KMS-11 (cell line): ENCODE measurements at regions not wholly inside any gene's neighbourhood (a gene's known extent, or its start where the extent isn't known, plus 50 kb on each side); places are given as distances from the start of the nearest gene placed in this dataset.

Experiments used
- H2AFZ ChIP-seq: fragments of 200-600 bp; sonication (generic); 2 replicates; pipeline ENCODE4 v1.6.1; 2016; ENCODE audit warnings: antibody characterized with exemption, mixed run types, low read depth
- H3K27ac ChIP-seq: fragments of 200-600 bp; sonication (generic); 2 replicates; pipeline ENCODE4 v1.6.1; 2016; ENCODE audit warnings: mild to moderate bottlenecking, mixed run types
- H3K27me3 ChIP-seq: fragments of 200-600 bp; sonication (generic); 2 replicates; pipeline ENCODE4 v1.6.1; 2017; ENCODE audit warnings: mild to moderate bottlenecking, low read depth, mixed run types, moderate library complexity; ENCODE audit not compliant: insufficient read depth
- H3K36me3 ChIP-seq: fragments of 200-600 bp; sonication (generic); 2 replicates; pipeline ENCODE4 v1.6.1; 2017; ENCODE audit warnings: mild to moderate bottlenecking, mixed run types; ENCODE audit not compliant: insufficient read depth
- H3K4me1 ChIP-seq: fragments of 200-600 bp; sonication (generic); 2 replicates; pipeline ENCODE4 v1.6.1; 2016; ENCODE audit warnings: mild to moderate bottlenecking, low read depth, mixed run types; ENCODE audit not compliant: poor library complexity, severe bottlenecking
- H3K4me2 ChIP-seq: fragments of 200-600 bp; sonication (generic); 2 replicates; pipeline ENCODE4 v1.7.0; 2016; ENCODE audit warnings: mild to moderate bottlenecking, mixed run types
- H3K4me3 ChIP-seq: fragments of 200-600 bp; sonication (generic); IDR thresholded peaks from 2 replicates; pipeline ENCODE4 v1.6.1; 2017; ENCODE audit warnings: low read depth, low read length, mixed read lengths; ENCODE audit not compliant: insufficient read depth
- H3K79me2 ChIP-seq: fragments of 200-600 bp; sonication (generic); 2 replicates; pipeline ENCODE4 v1.6.1; 2016; ENCODE audit warnings: low read depth, mixed run types; ENCODE audit not compliant: insufficient read depth
- H3K9ac ChIP-seq: fragments of 200-600 bp; sonication (generic); 2 replicates; pipeline ENCODE4 v1.6.1; 2016; ENCODE audit warnings: mild to moderate bottlenecking, mixed run types
- H4K20me1 ChIP-seq: fragments of 200-600 bp; sonication (generic); 2 replicates; pipeline ENCODE4 v1.6.1; 2016; ENCODE audit warnings: mild to moderate bottlenecking, mixed run types; ENCODE audit not compliant: insufficient read depth
- TF ChIP-seq, protein P1 (sequence below): fragments of 200-600 bp; sonication (generic); conservative IDR thresholded peaks from 2 replicates; pipeline ENCODE4 v1.6.1; 2017; ENCODE audit warnings: low read depth, mild to moderate bottlenecking, antibody characterized with exemption, low read length, moderate library complexity, mixed read lengths

DNA sequence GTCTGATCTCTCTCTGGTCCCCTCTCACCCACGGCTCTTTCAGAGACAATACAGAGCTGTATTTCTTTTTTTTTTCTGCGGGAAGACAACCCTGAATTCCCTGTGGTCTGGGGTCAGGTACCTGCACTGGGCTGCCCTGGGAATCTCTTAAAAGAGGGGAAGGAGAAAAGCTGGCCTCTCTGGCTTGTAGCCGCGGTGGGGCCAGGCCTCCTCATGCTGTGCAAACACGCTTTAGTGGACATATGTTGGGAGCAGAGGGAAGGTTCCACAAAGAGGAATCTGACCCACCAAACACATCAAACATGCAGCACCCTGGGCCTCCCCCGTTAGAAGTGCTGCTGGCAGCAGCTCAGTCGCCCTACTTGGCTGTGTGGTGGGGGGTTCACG lies 143.7 kb upstream of the ZFHX3 start:
- no peak overlapping the region for H3K4me2 ChIP-seq
- no peak overlapping the region for H3K4me3 ChIP-seq
- H3K27me3 ChIP-seq, result no peaks in the 10 kb centered on the region
- no peaks in the 10 kb centered on the region for H4K20me1 ChIP-seq
- no peaks in the 10 kb centered on the region for H3K79me2 ChIP-seq
- H3K36me3 ChIP-seq, result no peaks in the 10 kb centered on the region
- no peaks in the 10 kb centered on the region for H3K4me1 ChIP-seq
- no peak overlapping the region for H2AFZ ChIP-seq
- H3K9ac ChIP-seq, result no peak overlapping the region
- no peak overlapping the region for H3K27ac ChIP-seq
- TF ChIP-seq, protein P1, sequence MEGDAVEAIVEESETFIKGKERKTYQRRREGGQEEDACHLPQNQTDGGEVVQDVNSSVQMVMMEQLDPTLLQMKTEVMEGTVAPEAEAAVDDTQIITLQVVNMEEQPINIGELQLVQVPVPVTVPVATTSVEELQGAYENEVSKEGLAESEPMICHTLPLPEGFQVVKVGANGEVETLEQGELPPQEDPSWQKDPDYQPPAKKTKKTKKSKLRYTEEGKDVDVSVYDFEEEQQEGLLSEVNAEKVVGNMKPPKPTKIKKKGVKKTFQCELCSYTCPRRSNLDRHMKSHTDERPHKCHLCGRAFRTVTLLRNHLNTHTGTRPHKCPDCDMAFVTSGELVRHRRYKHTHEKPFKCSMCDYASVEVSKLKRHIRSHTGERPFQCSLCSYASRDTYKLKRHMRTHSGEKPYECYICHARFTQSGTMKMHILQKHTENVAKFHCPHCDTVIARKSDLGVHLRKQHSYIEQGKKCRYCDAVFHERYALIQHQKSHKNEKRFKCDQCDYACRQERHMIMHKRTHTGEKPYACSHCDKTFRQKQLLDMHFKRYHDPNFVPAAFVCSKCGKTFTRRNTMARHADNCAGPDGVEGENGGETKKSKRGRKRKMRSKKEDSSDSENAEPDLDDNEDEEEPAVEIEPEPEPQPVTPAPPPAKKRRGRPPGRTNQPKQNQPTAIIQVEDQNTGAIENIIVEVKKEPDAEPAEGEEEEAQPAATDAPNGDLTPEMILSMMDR, result no peak

DNA sequence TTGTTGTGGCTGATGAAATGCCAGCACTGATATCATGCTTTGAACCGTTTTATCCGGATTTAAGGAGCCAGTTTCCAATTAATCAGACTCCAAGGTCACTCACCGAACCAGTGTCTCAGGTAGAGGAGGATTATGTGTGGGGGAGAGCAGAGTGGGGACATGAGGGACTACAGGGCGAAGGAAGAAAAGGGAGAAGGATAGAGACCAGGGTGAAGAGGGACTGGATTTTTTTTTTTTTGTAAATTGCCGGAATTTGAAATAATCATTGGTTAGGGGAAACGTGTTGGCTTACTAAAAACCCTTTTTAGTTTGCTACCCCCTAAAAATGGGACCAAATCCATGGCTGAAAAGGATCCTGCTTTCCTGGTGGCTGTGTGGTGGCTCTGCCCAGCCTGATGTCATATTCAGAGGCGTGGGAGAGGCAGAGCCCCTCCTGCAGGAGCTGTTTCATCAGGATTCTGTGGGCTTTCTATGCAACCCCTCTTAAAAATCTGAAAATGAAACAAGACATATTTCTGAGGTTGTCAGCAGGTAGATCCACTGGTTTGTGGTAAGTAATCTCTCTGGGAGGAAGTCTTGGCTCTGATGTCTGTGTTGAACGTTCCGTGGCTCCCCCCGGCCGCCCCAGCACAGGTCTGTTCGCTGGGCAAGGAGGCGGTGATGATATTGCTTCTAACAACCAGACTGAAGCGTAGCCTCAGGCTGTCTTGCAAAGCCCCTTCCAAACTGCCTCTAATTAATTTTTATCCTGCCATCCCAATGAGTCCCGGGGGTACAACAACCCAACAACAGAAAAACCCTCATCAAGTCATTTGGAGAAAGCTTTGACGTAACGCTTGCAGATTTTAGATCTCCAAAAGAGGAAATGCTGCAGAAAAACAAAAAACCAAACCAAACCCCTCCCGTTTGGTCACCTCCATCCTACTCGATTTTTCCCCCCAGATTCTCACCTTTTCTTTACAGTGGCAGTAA lies 143.0 kb upstream of the ZFHX3 start:
- Histone ChIP-seq H3K36me3 (no peaks in the 10 kb centered on the region), H4K20me1 (no peaks in the 10 kb centered on the region), H3K27me3 (no peaks in the 10 kb centered on the region), H3K27ac (no peak overlapping the region), H3K4me3 (no peak overlapping the region), H2AFZ (no peak overlapping the region), H3K9ac (no peak overlapping the region), H3K4me2 (no peak overlapping the region), H3K79me2 (no peaks in the 10 kb centered on the region), H3K4me1 (no peaks in the 10 kb centered on the region)
- TF ChIP-seq, protein P1, result no peak

DNA sequence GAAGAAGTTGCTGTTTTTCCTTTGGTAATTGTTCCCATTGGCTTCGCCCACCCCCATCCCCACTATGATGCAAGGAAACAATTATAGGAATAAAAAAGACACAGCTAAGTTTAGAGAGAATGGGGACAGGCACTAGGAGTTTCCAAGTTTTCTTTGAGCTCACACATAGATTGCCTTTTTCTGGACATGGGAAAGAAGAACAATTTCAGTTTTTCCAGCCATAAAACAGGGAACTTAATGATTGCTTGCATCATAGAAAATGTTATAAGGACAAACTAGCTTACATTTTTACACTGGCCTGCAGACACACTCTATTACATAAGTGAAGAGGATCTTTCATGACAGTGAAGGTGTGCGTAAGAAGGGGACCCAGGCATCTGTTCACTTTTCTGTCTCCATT lies 142.3 kb upstream of the ZFHX3 start:
- H3K36me3 ChIP-seq, result no peaks in the 10 kb centered on the region
- TF ChIP-seq, protein P1, result no peak
- no peak overlapping the region for H2AFZ ChIP-seq
- no peaks in the 10 kb centered on the region for H3K4me1 ChIP-seq
- H3K9ac ChIP-seq, result no peak overlapping the region
- no peaks in the 10 kb centered on the region for H3K79me2 ChIP-seq
- H3K4me2 ChIP-seq, result no peak overlapping the region
- no peak overlapping the region for H3K27ac ChIP-seq
- no peaks in the 10 kb centered on the region for H3K27me3 ChIP-seq
- no peaks in the 10 kb centered on the region for H4K20me1 ChIP-seq
- H3K4me3 ChIP-seq, result no peak overlapping the region

DNA sequence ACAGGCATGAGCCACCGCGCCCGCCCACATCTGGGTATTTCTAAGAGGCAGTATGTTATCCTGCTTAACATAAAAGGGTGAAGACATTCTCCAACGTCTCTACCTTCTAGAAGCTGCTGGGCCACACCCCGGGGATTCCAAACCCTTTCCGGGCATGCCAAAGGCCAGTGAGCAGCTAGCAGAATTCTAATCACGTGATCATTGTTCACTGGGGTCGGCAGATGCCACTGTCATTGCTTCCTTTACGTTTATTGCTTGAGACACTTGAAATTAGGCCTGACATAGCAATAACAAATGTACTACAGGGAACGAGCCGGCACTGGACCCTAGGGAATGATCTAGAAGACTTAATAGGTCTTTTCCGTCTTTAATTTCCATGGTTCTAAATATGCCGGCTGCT lies 141.2 kb upstream of the ZFHX3 start:
- TF ChIP-seq, protein P1, result no peak

More for the DNA sequence above, 141.2 kb upstream of the ZFHX3 start:
- no peak overlapping the region for H3K27ac ChIP-seq
- H2AFZ ChIP-seq, result no peak overlapping the region
- no peak overlapping the region for H3K4me3 ChIP-seq
- H3K4me2 ChIP-seq, result no peak overlapping the region
- H3K36me3 ChIP-seq, result no peaks in the 10 kb centered on the region
- no peaks in the 10 kb centered on the region for H4K20me1 ChIP-seq
- no peaks in the 10 kb centered on the region for H3K79me2 ChIP-seq
- H3K9ac ChIP-seq, result no peak overlapping the region
- H3K27me3 ChIP-seq, result no peaks in the 10 kb centered on the region
- no peaks in the 10 kb centered on the region for H3K4me1 ChIP-seq
